NCI-H2029 treated with DMSO at 0.1 percent for 48 hours (cell line): ENCODE measurements at regions not wholly inside any gene's neighbourhood (a gene's known extent, or its start where the extent isn't known, plus 50 kb on each side); places are given as distances from the start of the nearest gene placed in this dataset.

ENCODE experiments used
- DNase-seq: peaks from one replicate; lab custom pipeline; 2025; lab: John Stamatoyannopoulos, UW

DNA sequence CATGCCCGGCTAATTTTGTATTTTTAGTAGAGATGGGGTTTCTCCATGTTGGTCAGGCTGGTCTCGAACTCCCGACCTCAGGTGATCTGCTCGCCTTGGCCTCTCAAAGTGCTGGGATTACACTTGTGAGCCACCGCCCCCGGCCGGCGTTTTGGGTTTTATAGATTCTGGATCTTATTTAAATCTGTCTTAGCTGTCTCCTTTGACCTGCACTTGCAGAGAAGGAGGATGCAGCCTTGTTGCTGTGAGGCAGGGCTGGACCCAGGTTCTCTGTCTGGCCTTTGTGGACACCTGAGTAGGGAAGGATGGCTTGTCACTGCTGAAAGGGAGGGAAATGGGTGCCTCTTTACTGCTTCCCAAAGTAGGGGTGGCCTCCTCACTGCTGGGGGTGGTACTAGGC is 83.0 kb upstream of the HS6ST1 start:
- DNase-seq: no peak

DNA sequence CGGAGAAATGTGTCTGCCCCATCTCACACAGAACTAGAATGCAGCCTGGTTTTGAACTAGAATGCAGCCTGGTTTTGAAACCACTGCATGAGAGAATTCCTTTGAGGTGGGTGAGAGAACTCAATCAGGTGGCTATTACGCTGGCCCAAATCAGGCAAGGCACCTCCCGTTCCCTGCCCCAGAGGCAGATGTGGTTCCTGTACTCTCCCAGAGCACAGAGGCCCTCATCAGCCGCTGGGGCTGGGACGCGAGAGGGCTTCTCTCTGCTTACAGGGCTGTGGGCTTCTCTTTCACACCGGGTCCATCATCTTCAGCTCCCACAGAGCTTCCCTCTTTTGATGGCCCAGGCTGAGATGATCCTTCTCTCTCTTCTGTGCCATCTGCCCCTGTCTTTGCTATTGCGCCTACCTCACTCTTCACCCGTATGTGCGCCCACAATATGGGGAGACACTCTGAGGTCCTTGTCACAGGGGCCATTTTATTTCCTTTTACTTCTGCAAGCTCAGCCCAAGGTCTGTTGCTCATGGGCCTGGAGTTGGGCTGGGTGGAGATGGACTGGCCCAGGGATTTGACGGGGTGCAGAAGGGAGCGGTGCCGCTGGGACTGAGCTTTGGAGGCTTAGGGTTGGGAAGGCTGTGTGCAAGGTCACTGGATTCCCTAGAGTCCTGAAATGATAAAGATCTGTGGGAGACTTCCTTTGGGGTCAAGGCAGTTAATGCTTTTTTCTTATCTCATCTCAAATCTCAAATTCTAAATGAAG is 84.4 kb upstream of the HS6ST1 start:
- DNase-seq: no peak

DNA sequence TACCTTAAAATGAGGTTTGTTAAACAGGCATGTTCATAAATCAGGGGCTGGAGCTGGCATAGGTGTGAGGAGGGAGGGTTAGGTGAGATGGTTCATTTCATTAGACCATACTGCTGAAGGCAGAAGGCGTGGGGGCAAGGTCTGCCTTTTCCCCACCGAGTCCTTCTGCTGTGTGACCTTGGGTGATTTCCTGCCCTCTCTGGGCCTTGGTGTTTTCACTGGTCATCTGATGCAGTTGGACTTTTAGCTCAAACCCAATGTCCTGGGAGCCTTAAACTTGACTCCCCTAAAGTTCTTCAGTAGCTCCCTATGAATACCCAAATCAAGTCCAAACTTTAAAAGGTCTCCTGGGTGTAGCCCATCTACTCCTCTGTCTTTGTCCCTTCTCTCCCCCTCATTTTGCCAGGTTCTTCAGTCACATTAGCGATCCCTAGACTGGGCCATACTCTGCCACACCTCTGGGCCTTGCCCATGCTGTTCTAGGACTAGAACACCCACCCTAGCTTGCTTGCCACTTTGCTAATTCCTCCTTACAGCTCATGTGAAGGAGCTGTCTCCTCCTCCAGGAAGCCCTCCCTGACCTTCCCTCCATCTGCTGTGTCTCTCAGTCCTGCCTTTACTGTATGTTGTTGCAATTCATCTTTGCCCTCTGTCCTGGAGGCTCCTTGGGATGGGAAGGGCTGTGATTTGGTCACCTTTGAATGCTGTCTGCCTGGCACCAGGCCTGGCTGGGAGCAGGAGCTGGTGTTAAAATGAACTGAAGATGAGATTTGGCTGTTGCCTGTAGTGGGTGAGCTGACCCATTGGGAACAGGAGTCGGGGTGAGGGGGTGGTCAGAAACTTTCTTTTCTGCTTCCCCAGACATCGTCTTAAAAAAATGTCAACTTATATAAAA is 85.4 kb upstream of the HS6ST1 start:
- no peak for DNase-seq

DNA sequence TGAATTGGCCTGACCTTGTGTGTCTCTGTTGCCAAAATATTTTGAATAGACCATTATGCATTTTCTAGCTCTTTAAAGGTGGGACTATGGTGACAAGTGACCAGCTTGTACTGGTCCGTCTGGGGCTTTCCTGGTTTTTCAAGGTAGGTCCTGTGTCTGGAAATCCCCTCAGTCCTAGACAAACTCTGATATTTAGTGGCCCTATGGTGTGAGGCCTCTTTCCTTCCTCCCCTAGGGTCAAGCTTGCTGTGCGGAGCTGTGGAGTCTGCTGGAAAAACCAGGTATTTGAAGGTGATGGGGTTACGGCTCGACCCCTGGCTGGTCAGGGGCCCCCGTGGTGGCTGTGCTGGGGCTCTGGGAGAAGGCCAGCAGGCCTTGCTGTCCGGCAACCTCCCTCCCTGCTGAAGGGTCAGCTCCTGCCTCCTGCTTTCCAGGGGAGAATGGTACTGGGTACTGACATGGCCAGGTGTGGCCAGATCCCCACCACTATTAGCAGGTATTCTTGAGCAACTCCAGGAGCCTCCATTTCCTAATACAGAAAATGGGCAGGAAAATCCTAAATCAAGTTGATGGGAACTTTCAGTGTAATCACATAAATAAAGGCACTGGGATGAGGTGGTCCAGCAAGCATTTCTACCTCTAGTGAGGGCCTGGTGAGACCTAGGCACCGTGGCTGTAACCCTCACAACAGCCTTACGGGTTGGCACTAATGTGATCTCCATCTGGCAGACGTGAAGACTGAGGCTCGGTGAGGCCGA is 86.2 kb upstream of the HS6ST1 start:
- no peak for DNase-seq

DNA sequence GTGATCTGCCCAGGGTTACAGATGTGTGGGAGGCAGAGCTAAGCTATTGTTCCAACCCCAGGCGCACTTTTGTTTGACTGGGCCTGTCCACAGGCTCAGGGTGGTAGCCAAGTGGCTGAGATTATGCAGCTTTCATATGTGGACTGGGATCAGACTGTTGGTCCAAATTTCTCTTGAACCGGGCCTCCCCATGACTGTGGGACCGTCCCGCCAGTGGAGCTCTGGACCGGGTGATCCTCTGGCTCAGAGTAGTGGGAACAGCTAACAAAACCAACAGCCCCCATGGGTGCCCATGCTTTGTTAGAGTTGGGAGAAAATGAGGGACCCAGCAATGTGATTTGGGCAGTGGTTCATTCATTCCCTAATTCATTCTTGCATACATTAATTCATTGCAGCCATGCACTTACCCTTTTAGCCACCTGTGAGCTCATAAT is 86.8 kb upstream of the HS6ST1 start:
- DNase-seq: no peak

DNA sequence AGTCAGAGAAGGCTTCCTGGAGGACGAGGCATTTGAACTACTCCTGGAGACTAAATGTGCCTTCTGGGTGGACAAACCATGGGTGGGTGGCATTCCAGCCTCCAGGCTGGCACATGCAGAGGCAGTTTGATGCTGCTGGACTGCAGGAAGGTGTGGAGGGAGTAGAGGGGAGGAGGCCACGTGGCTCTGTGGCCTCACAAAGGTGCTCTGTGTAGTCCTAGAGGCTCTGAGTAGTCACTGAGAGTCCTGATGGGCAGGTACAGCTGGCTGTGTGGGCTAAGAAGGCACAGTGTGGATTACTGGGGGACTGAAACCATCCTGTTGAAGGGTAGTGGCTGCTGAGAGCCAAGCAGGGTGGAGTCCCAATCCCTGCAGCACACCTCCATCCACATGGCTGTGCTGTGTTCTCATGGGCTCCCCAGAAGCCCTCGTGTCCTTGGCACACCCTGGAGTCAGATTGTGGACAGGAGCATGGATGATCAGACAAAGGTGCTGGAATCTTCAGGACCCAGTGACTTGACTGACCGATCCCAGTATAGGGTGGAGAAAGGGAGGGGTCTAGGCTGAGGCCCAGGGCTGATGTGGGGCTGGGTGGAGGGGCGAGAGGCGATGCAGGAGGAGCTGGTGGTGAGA is 87.4 kb upstream of the HS6ST1 start:
- no peak for DNase-seq

DNA sequence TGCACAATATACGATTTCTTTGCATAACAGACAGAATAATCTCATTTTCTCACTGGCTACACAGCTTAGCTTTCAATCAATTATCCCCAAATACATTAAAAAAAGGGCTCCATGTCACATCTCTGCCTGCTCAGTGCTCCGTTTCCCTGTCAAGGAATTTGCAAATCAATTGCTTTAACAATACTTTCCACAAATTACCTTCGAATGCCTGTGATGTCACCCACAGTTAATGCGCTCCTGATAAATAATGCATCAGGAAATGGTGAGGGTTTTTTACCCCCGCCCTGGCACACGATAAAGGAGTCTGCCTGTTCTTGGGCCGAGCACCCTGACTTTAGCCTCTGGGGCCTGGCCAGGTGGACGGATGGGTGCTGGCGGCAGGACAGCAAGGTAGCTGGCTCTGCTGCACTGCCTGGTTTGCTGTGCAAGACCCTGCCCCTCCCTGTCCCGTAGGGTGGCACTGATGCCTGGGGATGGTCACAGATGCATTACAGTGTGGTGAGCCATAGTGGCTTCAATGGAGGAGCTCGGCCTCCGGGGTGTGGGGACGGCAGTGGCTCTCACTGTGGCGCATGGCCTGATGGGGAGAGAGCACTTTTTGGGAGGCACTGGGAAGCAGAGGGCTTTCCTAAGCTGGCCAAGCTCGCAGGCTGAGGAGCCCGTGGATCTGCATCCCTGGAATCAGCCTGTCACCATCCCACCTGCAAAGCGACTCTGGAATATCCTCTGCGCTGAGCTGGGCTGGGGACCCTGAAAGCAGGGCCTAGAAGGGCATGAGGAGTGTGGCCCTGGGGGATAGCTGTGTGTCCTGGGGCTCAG is 88.3 kb upstream of the HS6ST1 start:
- DNase-seq: no peak

DNA sequence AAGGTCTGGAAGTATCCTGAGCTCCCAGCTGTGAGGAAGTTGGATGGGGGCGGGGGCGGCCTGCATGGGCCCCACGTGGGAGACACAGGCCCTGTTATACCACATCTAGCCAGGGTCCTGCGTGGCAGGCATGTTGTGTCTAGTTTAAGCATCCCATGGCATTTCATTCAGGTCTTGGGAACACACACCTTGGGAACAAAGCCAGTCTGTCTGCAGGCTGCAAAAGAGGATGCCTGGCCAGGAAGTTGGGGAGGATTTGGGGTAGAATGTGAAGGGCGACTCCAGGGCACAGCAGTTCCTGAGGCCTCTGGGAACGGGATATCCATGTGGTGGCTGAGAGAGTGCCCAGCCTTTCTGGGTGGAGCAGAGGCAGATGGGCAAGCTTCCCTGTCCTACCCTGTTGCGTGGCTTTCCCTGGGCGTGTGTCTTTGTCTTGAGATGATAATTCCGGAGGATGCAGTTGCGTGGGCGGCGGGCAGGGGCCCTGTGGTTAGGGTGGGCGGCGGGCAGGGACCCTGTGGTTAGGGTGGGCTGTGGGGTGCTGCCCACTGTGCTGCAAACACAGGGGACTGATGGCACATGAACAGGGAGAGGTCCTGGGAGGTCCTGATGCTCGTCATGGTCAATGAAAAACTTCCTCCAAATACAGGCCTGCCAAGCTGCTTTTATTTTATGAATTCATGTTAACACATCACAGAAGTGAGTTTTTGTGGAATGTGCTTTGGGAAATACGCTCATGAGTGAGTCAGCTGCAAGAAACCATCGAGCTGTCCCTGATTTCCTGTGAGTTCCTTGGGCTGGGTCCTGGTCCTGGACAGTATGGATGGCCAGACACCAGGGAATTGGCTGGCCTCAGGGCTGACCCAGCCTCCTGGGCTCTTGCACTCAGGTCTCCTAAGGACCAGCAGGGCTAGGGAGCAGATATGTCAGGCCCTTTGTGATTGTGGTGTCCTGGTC is 90.0 kb upstream of the HS6ST1 start:
- DNase-seq: no peak

DNA sequence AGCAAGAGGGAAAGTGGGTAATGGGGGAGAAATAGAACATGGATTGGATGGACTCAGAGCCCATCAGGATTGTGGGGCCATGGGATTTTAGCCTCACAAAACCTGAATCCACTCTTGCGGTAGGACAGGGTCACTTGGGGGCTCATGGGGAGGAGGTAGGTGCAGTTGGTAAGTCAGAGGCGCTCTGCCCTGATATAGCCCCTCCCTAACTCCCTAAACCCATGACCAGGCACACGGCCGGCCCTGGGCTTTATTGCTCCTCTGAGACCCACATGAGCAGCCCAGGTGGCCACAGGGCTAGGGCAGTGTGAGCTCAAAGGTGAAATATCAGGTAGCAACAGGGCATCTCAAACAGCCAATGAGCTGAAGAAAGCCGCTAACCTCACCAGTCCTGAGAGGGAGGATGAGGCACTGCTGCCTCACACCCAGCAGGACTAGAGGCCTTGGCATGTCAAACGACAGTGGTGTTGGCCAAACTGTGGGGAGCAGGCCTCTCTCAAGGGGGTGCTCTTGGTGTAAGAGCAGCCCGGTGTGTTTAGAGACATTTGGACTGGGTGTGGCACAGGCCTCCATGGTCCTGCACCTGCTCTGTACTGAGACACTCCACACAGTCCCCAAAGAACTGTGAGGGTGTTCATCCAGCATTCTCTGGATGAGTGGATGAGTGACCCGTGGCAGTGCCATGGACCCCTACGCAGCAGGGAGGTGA is 90.8 kb upstream of the HS6ST1 start:
- no peak for DNase-seq

DNA sequence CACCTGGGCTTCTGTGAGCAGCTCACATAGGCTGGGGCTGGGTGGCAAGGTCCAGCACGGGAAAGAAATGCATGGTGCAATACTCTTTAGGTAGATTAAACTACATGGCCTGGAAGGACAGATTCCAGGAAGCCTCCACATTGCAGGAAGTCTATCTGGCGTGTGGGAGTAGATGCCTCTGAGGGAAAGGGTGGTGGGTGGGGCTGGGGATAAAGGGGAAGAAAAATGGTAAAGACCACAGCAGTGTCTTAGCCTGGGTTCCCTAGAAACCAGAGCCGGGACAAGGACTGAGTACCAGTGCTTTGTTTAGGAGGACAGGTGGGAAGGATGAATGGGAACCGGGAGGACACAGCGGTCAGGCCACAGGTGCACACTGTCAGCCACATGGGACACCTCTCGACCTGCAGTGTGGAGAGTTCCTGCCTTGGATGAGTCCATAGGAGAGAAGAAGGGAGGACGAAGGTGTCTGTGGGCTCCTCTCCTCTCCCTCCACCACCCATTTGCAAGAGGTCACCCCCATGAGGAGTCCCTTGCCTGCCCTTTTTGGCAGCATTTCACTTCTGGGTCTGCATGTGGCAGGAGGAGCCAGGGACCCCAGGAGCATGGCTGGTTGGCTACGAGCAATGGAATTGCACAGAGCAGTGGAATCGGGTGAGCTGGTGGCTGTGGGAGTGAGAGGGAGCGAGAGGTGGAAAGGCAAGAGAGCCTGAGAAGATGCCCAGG is 91.5 kb upstream of the HS6ST1 start:
- no peak for DNase-seq

DNA sequence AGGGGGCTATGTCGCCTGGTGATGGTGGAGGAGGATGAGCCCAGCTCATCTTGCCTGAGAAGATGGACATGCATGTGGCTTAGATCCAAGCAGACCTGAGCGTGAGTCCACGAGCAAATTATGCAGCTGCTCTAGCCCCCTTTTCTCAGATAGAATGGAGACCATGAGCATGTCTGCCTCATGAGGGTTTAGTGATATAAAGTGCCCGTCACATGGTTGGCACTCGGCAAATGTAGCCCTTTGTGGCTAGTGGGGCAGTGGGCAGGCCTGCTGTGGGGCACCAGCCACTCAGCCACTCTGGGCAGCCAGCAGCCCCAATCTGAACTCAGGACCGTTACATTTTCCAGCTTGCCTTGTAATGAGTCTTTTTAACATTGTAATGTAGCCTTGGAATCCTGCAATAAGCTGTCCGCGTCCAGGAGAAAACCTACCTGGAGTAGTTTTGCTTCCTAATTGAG is 92.1 kb upstream of the HS6ST1 start:
- DNase-seq: no peak

DNA sequence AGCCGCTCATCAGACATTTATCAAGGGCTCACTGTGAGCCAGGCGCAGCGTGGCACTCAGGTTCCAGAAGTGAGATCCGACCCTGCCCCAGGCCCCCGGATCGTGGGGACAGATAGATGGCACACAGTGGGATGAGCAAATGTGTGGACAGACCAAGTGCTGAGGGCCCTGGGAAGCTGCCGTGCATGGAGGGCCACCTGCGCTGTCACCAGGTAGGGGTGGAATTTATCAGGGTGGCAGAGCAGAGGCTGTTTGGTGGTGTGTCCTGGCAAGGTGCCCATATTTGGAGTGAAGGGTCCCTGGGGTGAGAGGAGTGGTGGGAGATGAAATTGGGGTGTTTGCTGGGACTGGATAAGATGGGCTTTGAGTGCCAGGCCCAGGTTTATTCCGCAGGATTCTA is 92.8 kb upstream of the HS6ST1 start:
- DNase-seq: no peak

DNA sequence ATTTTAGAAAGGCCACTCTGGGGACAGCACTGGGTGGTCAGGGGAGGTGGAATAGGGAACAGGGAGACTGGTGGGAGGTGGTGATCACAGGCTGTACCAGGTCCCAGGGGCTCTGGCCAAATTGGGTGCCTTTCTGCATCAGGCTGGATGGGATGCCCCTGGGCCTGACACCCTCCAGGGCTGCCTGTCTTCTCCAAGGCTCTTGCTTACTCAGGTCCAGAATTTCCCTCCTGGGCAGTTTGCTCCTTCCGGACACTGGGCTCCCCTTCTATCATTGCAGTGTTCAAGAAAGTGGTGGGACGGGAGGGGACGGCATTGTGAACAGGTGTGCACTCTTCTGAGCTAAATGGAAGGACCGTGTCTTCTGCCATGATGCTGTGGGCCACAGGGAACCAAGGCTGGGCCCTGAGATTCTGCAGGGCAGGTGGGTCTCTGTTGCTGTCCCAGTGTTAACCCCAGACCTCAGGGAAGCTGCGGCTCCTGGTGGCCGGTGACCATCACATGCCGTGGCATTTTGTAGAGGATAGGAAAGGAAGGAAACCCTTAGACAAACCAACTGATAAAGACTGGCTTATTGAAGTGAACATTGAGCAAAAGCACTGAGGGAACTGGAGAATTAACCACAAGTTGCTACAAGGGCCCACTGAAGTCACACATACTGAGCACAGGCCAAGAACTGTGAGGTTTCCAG is 93.7 kb upstream of the HS6ST1 start:
- DNase-seq: no peak

DNA sequence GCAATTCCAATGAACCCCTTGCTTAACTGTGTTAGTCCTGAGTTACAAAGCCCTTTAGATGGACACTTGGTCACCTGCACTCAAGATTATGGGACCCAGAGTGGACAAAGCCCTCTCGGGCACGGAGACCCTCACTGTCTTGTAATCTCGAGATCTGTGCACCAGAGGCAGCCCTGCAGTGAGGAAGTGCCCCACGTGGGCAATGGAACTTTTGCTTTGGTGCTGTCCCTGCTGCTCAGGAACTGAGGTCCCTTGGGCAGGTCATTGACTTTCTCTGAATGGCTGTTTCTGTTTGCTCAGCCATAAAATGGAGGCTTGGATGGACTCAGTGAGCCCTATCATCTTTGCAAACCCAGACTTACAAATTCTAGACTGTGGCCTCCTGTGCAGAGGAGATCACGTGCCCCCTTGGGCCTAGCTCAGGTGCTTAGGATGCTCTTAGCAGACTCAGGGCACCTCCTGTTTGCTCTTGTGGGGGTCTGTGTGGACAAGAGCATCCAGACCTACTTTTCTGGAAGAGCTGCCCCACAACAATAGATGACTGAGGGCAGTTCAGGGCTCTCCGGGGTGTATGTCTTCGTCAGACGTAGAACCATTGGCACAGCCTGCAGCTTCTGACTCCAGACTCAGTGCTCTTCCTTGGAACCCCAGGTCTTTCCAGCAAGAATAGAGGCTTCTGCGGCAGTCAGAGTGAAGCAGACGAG is 94.5 kb upstream of the HS6ST1 start:
- DNase-seq: no peak

DNA sequence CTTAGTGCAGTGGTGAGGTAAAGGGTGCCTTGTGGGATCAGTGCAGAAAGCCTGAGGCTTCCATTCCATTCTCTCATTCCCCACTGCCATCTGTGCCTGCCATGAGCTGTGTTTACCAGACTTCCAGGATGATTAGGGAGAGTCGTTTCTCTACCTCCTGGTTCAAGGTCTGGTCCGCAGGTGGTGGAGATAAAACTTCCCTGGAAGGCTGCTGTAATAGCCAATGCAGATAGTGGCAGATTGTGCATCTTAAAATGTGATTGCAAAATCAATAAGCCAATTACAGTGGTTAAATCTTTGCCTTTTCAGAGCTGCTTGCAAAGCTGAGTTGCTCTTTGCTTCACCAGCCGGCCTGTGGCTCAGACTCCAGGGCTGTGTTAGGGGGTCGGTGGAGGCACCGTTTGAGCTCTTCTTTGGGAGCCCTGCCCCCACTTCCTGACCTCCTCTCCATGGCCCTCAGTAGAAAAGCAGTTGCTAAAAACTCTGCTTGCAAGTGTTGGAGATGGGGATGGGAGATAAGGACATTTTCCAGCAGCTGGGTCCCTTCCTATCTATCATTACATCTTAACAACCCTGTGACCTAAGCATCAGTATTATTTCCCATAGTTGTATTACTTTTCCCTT is 95.2 kb upstream of the HS6ST1 start:
- DNase-seq: no peak

DNA sequence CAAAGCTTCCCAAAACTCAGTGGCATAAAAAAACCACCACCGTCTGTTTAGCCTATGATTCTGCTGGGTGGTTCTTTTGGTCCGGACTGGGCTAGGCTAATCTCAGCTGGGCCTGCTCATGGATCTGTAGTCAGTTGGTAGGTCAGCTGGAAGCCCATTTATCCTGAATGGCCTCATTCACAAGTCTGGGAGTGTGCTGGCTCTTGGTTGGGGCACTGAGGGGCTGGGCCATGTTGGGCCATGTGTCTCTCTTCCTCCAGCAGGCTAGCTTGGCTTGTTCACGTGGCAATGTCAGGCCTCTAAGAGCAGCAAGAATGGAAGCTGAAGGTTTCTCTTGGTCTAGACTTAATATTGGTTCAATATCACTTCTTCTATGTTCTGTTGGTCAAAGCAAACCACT is 95.7 kb upstream of the HS6ST1 start:
- no peak for DNase-seq
